ENCODE measurements at regions not wholly inside any gene's neighbourhood (a gene's known extent, or its start where the extent isn't known, plus 50 kb on each side); places are given as distances from the start of the nearest gene placed in this dataset.

GRCh38 chr11:43250309-43250708 lies 61.5 kb upstream of the API5 start:
- peaks cover 14% of the 10 kb centered on the region for H3K9me3 Mint-ChIP-seq (ENCODE audit: unreplicated experiment)
- TF ChIP-seq CTCF (IDR thresholded peaks at IDR 0.05; ENCODE audit: unreplicated experiment): no peak
- DNase-seq (ENCODE audit: low spot score): no peak
- H3K4me1 Mint-ChIP-seq (ENCODE audit: unreplicated experiment): no peaks in the 10 kb centered on the region
- H3K4me3 Mint-ChIP-seq (ENCODE audit: unreplicated experiment): no peak overlapping the region
- H3K36me3 Mint-ChIP-seq (ENCODE audit: low read depth, unreplicated experiment): no peaks in the 10 kb centered on the region
- no peak overlapping the region for H3K27ac Mint-ChIP-seq (ENCODE audit: unreplicated experiment)
- H3K27me3 Mint-ChIP-seq (ENCODE audit: unreplicated experiment): peaks cover 4% of the 10 kb centered on the region

- Mint-ChIP-seq H3K36me3 (ENCODE audit: low read depth, unreplicated experiment) (no peaks in the 10 kb centered on the region), H3K4me1 (ENCODE audit: unreplicated experiment) (no peaks in the 10 kb centered on the region), H3K4me3 (ENCODE audit: unreplicated experiment) (no peak overlapping the region), H3K27ac (ENCODE audit: unreplicated experiment) (no peak overlapping the region), H3K27me3 (ENCODE audit: unreplicated experiment) (peaks cover 5% of the 10 kb centered on the region), H3K9me3 (ENCODE audit: unreplicated experiment) (peaks cover 4% of the 10 kb centered on the region)
- TF ChIP-seq CTCF (IDR thresholded peaks at IDR 0.05; ENCODE audit: unreplicated experiment): no peak
- no peak for DNase-seq (ENCODE audit: low spot score)
Measured at GRCh38 chr11:43261775-43262174, 50.0 kb upstream of the API5 start.
